A549 (cell line): ENCODE measurements at regions not wholly inside any gene's neighbourhood (a gene's known extent, or its start where the extent isn't known, plus 50 kb on each side); places are given as distances from the start of the nearest gene placed in this dataset.

Experiments
- ATAC-seq, 2 experiments: fragments of 200-7000 bp in 1 of 2; fragments of >200 bp in 1 of 2; cut with Nextera tagmentation in 1 of 2; cut with Tn5 transposase in 1 of 2; 3 replicates each; pipeline versions ENCODE4 v1.8.0 to v1.9.1; 2018 to 2020; ENCODE audit warnings: mild to moderate bottlenecking in 1 of 2, moderate library complexity in 1 of 2
- CTCF ChIA-PET: fragments of 300-600 bp; sonication (Branson Sonifier 250); formaldehyde crosslinking; extraction: SDS; loops from one replicate; lab custom pipeline; 2021; ENCODE audit warnings: antibody characterized with exemption, inconsistent platforms; lab: Yijun Ruan, JAX
- POLR2A ChIA-PET: fragments of 350-600 bp; formaldehyde crosslinking; extraction: SDS; loops from one replicate; lab custom pipeline; 2021; ENCODE audit warnings: antibody characterized with exemption, inconsistent platforms; lab: Yijun Ruan, JAX
- DNase-seq, 2 experiments: peaks; one replicate each; pipeline versions ENCODE4 v3.0.0 to v3.0.0-alpha.2; 2011 to 2016; ENCODE audit warnings: low read depth in 1 of 2, low spot score in 1 of 2
- FAIRE-seq: peaks from 2 replicates; lab custom pipeline; 2011; peaks lifted over from hg19 to GRCh38; lab: Jason Lieb, UNC
- H3K27ac ChIP-seq, 2 experiments: fragments of >200 bp; sonication (Bioruptor Twin); formaldehyde crosslinking; 3 replicates each; pipeline ENCODE4 v1.5.1; 2016 to 2017
- H3K4me1 ChIP-seq: fragments of >200 bp; sonication (Bioruptor Twin); formaldehyde crosslinking; 3 replicates; pipeline ENCODE4 v1.6.1; 2016
- H3K4me2 ChIP-seq: fragments of >200 bp; sonication (Bioruptor Twin); formaldehyde crosslinking; 3 replicates; pipeline ENCODE4 v1.6.1; 2016
- H3K4me3 ChIP-seq: fragments of >200 bp; sonication (Bioruptor Twin); formaldehyde crosslinking; 3 replicates; pipeline ENCODE4 v1.5.1; 2016
- H3K9me3 ChIP-seq: fragments of >200 bp; sonication (Bioruptor Twin); formaldehyde crosslinking; 3 replicates; pipeline ENCODE4 v1.6.1; 2016
- BCL3 ChIP-seq: fragments of >200 bp; sonication (Bioruptor Twin); formaldehyde crosslinking; IDR thresholded peaks from 3 replicates; pipeline ENCODE4 v1.6.1; 2016
- CHD2 ChIP-seq: fragments of 150-350 bp; IDR thresholded peaks from 2 replicates; pipeline ENCODE4 v1.6.1; 2014; ENCODE audit warnings: low read length; ENCODE audit not compliant: partially characterized antibody
- CHD4 ChIP-seq: fragments of 200-600 bp; sonication (generic); IDR thresholded peaks from 2 replicates; pipeline ENCODE4 v1.6.1; 2016; ENCODE audit warnings: antibody characterized with exemption, mild to moderate bottlenecking, borderline replicate concordance
- CTCF ChIP-seq: fragments of >200 bp; sonication (Bioruptor Twin); formaldehyde crosslinking; IDR thresholded peaks from 3 replicates; pipeline ENCODE4 v1.5.1; 2016
- E2F6 ChIP-seq: IDR thresholded peaks from 2 replicates; pipeline ENCODE4 v1.6.1; 2012; ENCODE audit warnings: low read depth, borderline replicate concordance
- EHMT2 ChIP-seq: fragments of 200-600 bp; sonication (generic); IDR thresholded peaks from 2 replicates; pipeline ENCODE4 v1.6.1; 2016; ENCODE audit warnings: antibody characterized with exemption, low read depth, mild to moderate bottlenecking, moderate library complexity
- FOSB ChIP-seq: fragments of 250-450 bp; sonication (Bioruptor Pico); IDR thresholded peaks from 2 replicates; pipeline ENCODE4 v1.5.0; 2020; ENCODE audit warnings: mild to moderate bottlenecking, moderate library complexity
- FOXS1 ChIP-seq: fragments of 250-450 bp; sonication (Bioruptor Pico); IDR thresholded peaks from 2 replicates; pipeline ENCODE4 v1.5.0; 2020; ENCODE audit warnings: mild to moderate bottlenecking, moderate library complexity
- GATA3 ChIP-seq: IDR thresholded peaks from 2 replicates; pipeline ENCODE4 v1.6.1; 2012; ENCODE audit warnings: borderline replicate concordance
- HEYL ChIP-seq: fragments of 250-450 bp; sonication (Bioruptor Pico); IDR thresholded peaks from 2 replicates; pipeline ENCODE4 v1.8.0; 2021; ENCODE audit warnings: mild to moderate bottlenecking, moderate library complexity
- HOXB13 ChIP-seq: fragments of 250-450 bp; sonication (Bioruptor Pico); IDR thresholded peaks from 2 replicates; pipeline ENCODE4 v1.5.0; 2020; ENCODE audit warnings: low read depth, mild to moderate bottlenecking, moderate library complexity
- HOXB5 ChIP-seq: fragments of 250-450 bp; sonication (Bioruptor Pico); IDR thresholded peaks from 2 replicates; pipeline ENCODE4 v1.5.0; 2020; ENCODE audit warnings: mild to moderate bottlenecking, moderate library complexity
- NPAS2 ChIP-seq: fragments of 250-450 bp; sonication (Bioruptor Pico); IDR thresholded peaks from 2 replicates; pipeline ENCODE4 v1.8.0; 2022; ENCODE audit warnings: mild to moderate bottlenecking, moderate library complexity, borderline replicate concordance
- NR3C1 ChIP-seq: fragments of >200 bp; sonication (Bioruptor Twin); formaldehyde crosslinking; IDR thresholded peaks from 3 replicates; pipeline ENCODE4 v1.6.1; 2017
- POLR2A ChIP-seq: IDR thresholded peaks from 2 replicates; pipeline ENCODE4 v1.6.1; 2012; ENCODE audit warnings: mild to moderate bottlenecking, low read length
- POLR2AphosphoS2 ChIP-seq: conservative IDR thresholded peaks from 2 replicates; pipeline ENCODE4 v1.6.1; 2012; ENCODE audit warnings: low read length, improper control_type of control experiment, inconsistent platforms
- REST ChIP-seq: fragments of 200-600 bp; sonication (generic); IDR thresholded peaks from 2 replicates; pipeline ENCODE4 v1.6.1; 2016; ENCODE audit warnings: antibody characterized with exemption, mild to moderate bottlenecking, moderate library complexity
- RFX5 ChIP-seq: fragments of 450-650 bp; IDR thresholded peaks from 2 replicates; pipeline ENCODE4 v1.7.1; 2014; ENCODE audit warnings: antibody characterized with exemption, mild to moderate bottlenecking, moderate library complexity
- RNF2 ChIP-seq: fragments of 200-600 bp; sonication (generic); IDR thresholded peaks from 2 replicates; pipeline ENCODE4 v1.6.1; 2016; ENCODE audit warnings: low read depth, mild to moderate bottlenecking, antibody characterized with exemption, moderate library complexity, borderline replicate concordance
- SREBF2 ChIP-seq: fragments of 450-650 bp; IDR thresholded peaks from 2 replicates; pipeline ENCODE4 v1.6.1; 2014; ENCODE audit warnings: mild to moderate bottlenecking, moderate library complexity
- TFCP2L1 ChIP-seq: fragments of 250-450 bp; sonication (Bioruptor Pico); IDR thresholded peaks from 2 replicates; pipeline ENCODE4 v1.5.0; 2021; ENCODE audit warnings: mild to moderate bottlenecking
- TP53 ChIP-seq: fragments of 250-450 bp; sonication (Bioruptor Pico); IDR thresholded peaks from 2 replicates; pipeline ENCODE4 v1.5.0; 2021; ENCODE audit warnings: mild to moderate bottlenecking, moderate library complexity
- ZC3H11A ChIP-seq: fragments of 450-650 bp; IDR thresholded peaks from 2 replicates; pipeline ENCODE4 v1.6.1; 2014; ENCODE audit warnings: antibody characterized with exemption, mild to moderate bottlenecking
- ZFP36 ChIP-seq: fragments of 450-650 bp; IDR thresholded peaks from 2 replicates; pipeline ENCODE4 v1.6.1; 2014; ENCODE audit warnings: borderline replicate concordance; ENCODE audit not compliant: partially characterized antibody
- WGBS: methylation state at CpG from one replicate; pipeline ENCODE4 v1.1.6; 2017; ENCODE audit errors: missing lambda C conversion rate; 5-methylcytosine and 5-hydroxymethylcytosine counted together

- no peak for FAIRE-seq
- TF ChIP-seq POLR2AphosphoS2 (no peak), CTCF (no peak), BCL3 (no peak), POLR2A (no peak), TFCP2L1 (CRISPR knock-in tag) (no peak), FOSB (no peak), HOXB5 (CRISPR knock-in tag) (no peak), NR3C1 (no peak), CHD2 (no peak), CHD4 (no peak), ZC3H11A (no peak)
- TF ChIP-seq, all 56 proteins: peak for 0
- Histone ChIP-seq H3K27ac (no peak overlapping the region), H3K4me1 (no peaks in the 10 kb centered on the region), H3K4me2 (no peak overlapping the region), H3K9me3 (no peaks in the 10 kb centered on the region), H3K4me3 (no peak overlapping the region)
- ATAC-seq (no peak), DNase-seq (no peak)
- POLR2A ChIA-PET = no interaction called here
- CTCF ChIA-PET = no interaction called here
These were observed 277.0 kb upstream of the PCDH20 start for GRCh38 chr13:61692691-61693090.

GRCh38 chr13:61685682-61686012 is 270.0 kb upstream of the PCDH20 start:
- CTCF ChIA-PET = no interaction called here
- peak in 1 of 2 experiments; percentile 24 for DNase-seq
- no peak overlapping the region for H3K27ac ChIP-seq
- no peak for ATAC-seq
- no peaks in the 10 kb centered on the region for H3K4me1 ChIP-seq
- no peak overlapping the region for H3K4me2 ChIP-seq
- 5% methylated on average over 2 of the region's 2 CpGs for WGBS
- TF ChIP-seq TP53 (CRISPR knock-in tag) (no peak), POLR2AphosphoS2 (no peak), REST (no peak), SREBF2 (no peak), ZFP36 (no peak), NR3C1 (no peak), HOXB13 (CRISPR knock-in tag) (no peak)
- TF ChIP-seq, all 56 proteins: peak for 0
- POLR2A ChIA-PET = no interaction called here
- H3K9me3 ChIP-seq = no peaks in the 10 kb centered on the region
- no peak overlapping the region for H3K4me3 ChIP-seq
- no peak for FAIRE-seq

GRCh38 chr13:61684976-61685681 is 269.5 kb upstream of the PCDH20 start:
- WGBS = 0% methylated on average over 4 of the region's 4 CpGs
- CTCF ChIA-PET = no interaction called here

More at GRCh38 chr13:61684976-61685681, 269.5 kb upstream of the PCDH20 start:
- POLR2A ChIA-PET = no interaction called here
- Histone ChIP-seq H3K27ac (no peak overlapping the region), H3K9me3 (no peaks in the 10 kb centered on the region), H3K4me2 (no peak overlapping the region), H3K4me1 (no peaks in the 10 kb centered on the region), H3K4me3 (no peak overlapping the region)
- TF ChIP-seq RFX5 = no peak
- TF ChIP-seq HEYL (CRISPR knock-in tag) = no peak
- no peak for TF ChIP-seq FOXS1 (CRISPR knock-in tag)
- TF ChIP-seq EHMT2 = no peak
- no peak for TF ChIP-seq E2F6
- no peak for TF ChIP-seq REST
- no peak for TF ChIP-seq NPAS2 (CRISPR knock-in tag)
- no peak for TF ChIP-seq RNF2
- no peak for TF ChIP-seq POLR2AphosphoS2
- TF ChIP-seq GATA3 = no peak
- no peak for FAIRE-seq
- no peak for ATAC-seq
- no peak for DNase-seq
